CD4-positive, alpha-beta memory T cell (primary cell): ENCODE measurements at regions not wholly inside any gene's neighbourhood (a gene's known extent, or its start where the extent isn't known, plus 50 kb on each side); places are given as distances from the start of the nearest gene placed in this dataset.
A peak's percentile ranks its signal among the peaks of the same experiment; 100 is the strongest.

Experiments used
- CTCF ChIA-PET: fragments of 350-600 bp; sonication (Branson Sonifier 250); formaldehyde crosslinking; loops from one replicate; lab custom pipeline; 2021; ENCODE audit warnings: inconsistent platforms; ENCODE audit not compliant: partially characterized antibody; lab: Charles Lee
- POLR2A ChIA-PET: fragments of 350-600 bp; sonication (Branson Sonifier 250); formaldehyde crosslinking; loops from one replicate; lab custom pipeline; 2021; ENCODE audit not compliant: partially characterized antibody; lab: Charles Lee
- DNase-seq, 5 donors: peaks; one replicate each; pipeline versions ENCODE4 v3.0.0 to v3.0.0-alpha.2; 2020 to 2022; ENCODE audit warnings: mixed read lengths in 1 of 5
- H3K27ac ChIP-seq: one replicate; pipeline ENCODE4 v1.7.0; 2013; ENCODE audit warnings: low read depth, low read length
- H3K27me3 ChIP-seq: 2 replicates; pipeline ENCODE4 v1.7.0; 2013; ENCODE audit warnings: mild to moderate bottlenecking, low read length, moderate library complexity; ENCODE audit not compliant: insufficient read depth
- H3K36me3 ChIP-seq: 2 replicates; pipeline ENCODE4 v1.7.0; 2013; ENCODE audit warnings: mild to moderate bottlenecking, low read length, moderate library complexity; ENCODE audit not compliant: insufficient read depth
- H3K4me1 ChIP-seq: 2 replicates; pipeline ENCODE4 v1.7.0; 2013; ENCODE audit warnings: mild to moderate bottlenecking, low read length, moderate library complexity; ENCODE audit not compliant: insufficient read depth
- H3K4me3 ChIP-seq, 2 donors: one replicate each; pipeline ENCODE4 v1.7.0; 2013; ENCODE audit warnings: low read length in 2 of 2, mild to moderate bottlenecking in 1 of 2
- H3K9me3 ChIP-seq, 2 donors: one replicate each; pipeline ENCODE4 v1.7.0; 2013; ENCODE audit warnings: low read length in 2 of 2, control low read depth in 1 of 2; ENCODE audit not compliant: control insufficient read depth in 1 of 2
- H3K27ac Mint-ChIP-seq, 7 donors: one replicate each; pipeline ENCODE4 v1.8.0; 2020 to 2021; ENCODE audit warnings: mixed read lengths in 7 of 7, mild to moderate bottlenecking in 6 of 7, inconsistent platforms in 3 of 7, moderate library complexity in 3 of 7
- H3K27me3 Mint-ChIP-seq, 2 donors: one replicate each; pipeline ENCODE4 v1.8.0; 2020 to 2021; ENCODE audit warnings: mixed read lengths in 2 of 2
- H3K36me3 Mint-ChIP-seq, 2 donors: one replicate each; pipeline ENCODE4 v1.8.0; 2020 to 2021; ENCODE audit warnings: mixed read lengths in 2 of 2, inconsistent platforms in 1 of 2, mild to moderate bottlenecking in 1 of 2
- H3K4me1 Mint-ChIP-seq, 4 donors: one replicate each; pipeline ENCODE4 v1.8.0; 2020 to 2021; ENCODE audit warnings: mixed read lengths in 4 of 4, mild to moderate bottlenecking in 1 of 4
- H3K4me3 Mint-ChIP-seq, 8 donors: one replicate each; pipeline ENCODE4 v1.8.0; 2020 to 2021; ENCODE audit warnings: mixed read lengths in 8 of 8, mild to moderate bottlenecking in 7 of 8, moderate library complexity in 6 of 8, inconsistent platforms in 3 of 8
- H3K9me3 Mint-ChIP-seq, 8 donors: one replicate each; pipeline ENCODE4 v1.8.0; 2020 to 2021; ENCODE audit warnings: mixed read lengths in 8 of 8, mild to moderate bottlenecking in 5 of 8, inconsistent platforms in 3 of 8, moderate library complexity in 1 of 8
- intact Hi-C: fragments of 100-400 bp; cut with micrococcal nuclease; formaldehyde crosslinking; loops from one replicate; pipeline ENCODE4 v1.15.1; 2023

DNA sequence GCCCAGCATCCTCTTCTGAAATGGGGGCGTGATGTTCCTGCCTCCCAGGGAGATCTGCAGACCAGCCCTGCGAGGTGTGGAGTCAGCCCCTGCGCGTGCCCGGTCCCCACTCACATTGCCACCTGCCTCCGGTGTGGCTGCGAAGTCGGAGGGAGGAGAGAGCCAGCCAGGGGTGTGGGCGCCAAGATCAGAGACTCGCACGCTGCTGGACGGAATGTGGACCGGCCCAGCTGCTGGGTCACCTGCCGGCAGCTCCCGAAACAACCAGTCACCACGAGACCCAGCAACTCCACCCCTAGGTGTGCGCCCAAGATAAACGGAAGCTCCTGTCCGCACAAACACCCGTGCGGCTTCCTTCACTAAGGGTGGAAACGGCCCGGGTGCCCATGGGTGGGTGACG lies 51.1 kb upstream of the EGFL7 start:
- Mint-ChIP-seq H3K9me3 (no peaks in the 10 kb centered on the region), H3K27ac (no peak overlapping the region), H3K36me3 (no peaks in the 10 kb centered on the region), H3K4me3 (no peak overlapping the region), H3K27me3 (peaks cover 2 to 8% of the 10 kb centered on the region in 2 donors), H3K4me1 (no peaks in the 10 kb centered on the region)
- no peak overlapping the region for H3K4me3 ChIP-seq
- intact Hi-C loops = no loop called here
- DNase-seq = peak in 1 of 5 donors; percentile 7
- no peaks in the 10 kb centered on the region for H3K4me1 ChIP-seq
- CTCF ChIA-PET = no interaction called here
- H3K27ac ChIP-seq = no peak overlapping the region
- H3K9me3 ChIP-seq = no peaks in the 10 kb centered on the region
- POLR2A ChIA-PET = no interaction called here
- no peaks in the 10 kb centered on the region for H3K27me3 ChIP-seq
- no peaks in the 10 kb centered on the region for H3K36me3 ChIP-seq

- H3K9me3 ChIP-seq = no peaks in the 10 kb centered on the region
- no peaks in the 10 kb centered on the region for H3K36me3 ChIP-seq
- no peak overlapping the region for H3K4me3 ChIP-seq
- ChIA-PET POLR2A (no interaction called here), CTCF (no interaction called here)
- Mint-ChIP-seq H3K27ac (no peak overlapping the region), H3K4me3 (no peak overlapping the region), H3K9me3 (no peaks in the 10 kb centered on the region), H3K36me3 (no peaks in the 10 kb centered on the region), H3K4me1 (no peaks in the 10 kb centered on the region), H3K27me3 (peaks cover 2 to 8% of the 10 kb centered on the region in 2 donors)
- H3K27ac ChIP-seq = no peak overlapping the region
- DNase-seq = no peak
- intact Hi-C loops = no loop called here
- no peaks in the 10 kb centered on the region for H3K4me1 ChIP-seq
- no peaks in the 10 kb centered on the region for H3K27me3 ChIP-seq
Observed at GRCh38 chr9:136611119-136611518, 51.6 kb upstream of the EGFL7 start.

- H3K36me3 Mint-ChIP-seq = no peaks in the 10 kb centered on the region
- no peaks in the 10 kb centered on the region for H3K9me3 Mint-ChIP-seq
- Histone ChIP-seq H3K36me3 (no peaks in the 10 kb centered on the region), H3K27me3 (no peaks in the 10 kb centered on the region), H3K27ac (no peak overlapping the region), H3K9me3 (no peaks in the 10 kb centered on the region), H3K4me3 (no peak overlapping the region), H3K4me1 (no peaks in the 10 kb centered on the region)
- intact Hi-C loops = no loop called here
- ChIA-PET CTCF (no interaction called here), POLR2A (no interaction called here)
- H3K4me3 Mint-ChIP-seq = no peak overlapping the region
- DNase-seq = no peak
- H3K27me3 Mint-ChIP-seq = peaks cover 5 to 13% of the 10 kb centered on the region in 2 donors
- no peak overlapping the region for H3K27ac Mint-ChIP-seq
- no peaks in the 10 kb centered on the region for H3K4me1 Mint-ChIP-seq
Observed at GRCh38 chr9:136610426-136610825, 52.3 kb upstream of the EGFL7 start.

- peaks cover 7 to 13% of the 10 kb centered on the region in 2 donors for H3K27me3 Mint-ChIP-seq
Observed at GRCh38 chr9:136609838-136610311, 52.8 kb upstream of the EGFL7 start.

GRCh38 chr9:136609160-136609475 lies 53.6 kb upstream of the EGFL7 start:
- no peaks in the 10 kb centered on the region for H3K4me1 ChIP-seq
- H3K27ac ChIP-seq = no peak overlapping the region
- no peaks in the 10 kb centered on the region for H3K9me3 ChIP-seq
- no peak for DNase-seq
- no peaks in the 10 kb centered on the region for H3K36me3 Mint-ChIP-seq
- H3K27me3 Mint-ChIP-seq = peaks cover 8 to 15% of the 10 kb centered on the region in 2 donors
- no peak overlapping the region for H3K4me3 Mint-ChIP-seq
- intact Hi-C loops = no loop called here
- no peaks in the 10 kb centered on the region for H3K9me3 Mint-ChIP-seq
- no peaks in the 10 kb centered on the region for H3K27me3 ChIP-seq
- no peaks in the 10 kb centered on the region for H3K4me1 Mint-ChIP-seq
- POLR2A ChIA-PET = no interaction called here
- no peak overlapping the region for H3K4me3 ChIP-seq
- CTCF ChIA-PET = no interaction called here
- no peaks in the 10 kb centered on the region for H3K36me3 ChIP-seq
- no peak overlapping the region for H3K27ac Mint-ChIP-seq

More at GRCh38 chr9:136609838-136610311, 52.8 kb upstream of the EGFL7 start:
- Histone ChIP-seq H3K27me3 (no peaks in the 10 kb centered on the region), H3K36me3 (no peaks in the 10 kb centered on the region), H3K9me3 (no peaks in the 10 kb centered on the region), H3K4me3 (no peak overlapping the region), H3K27ac (no peak overlapping the region), H3K4me1 (no peaks in the 10 kb centered on the region)
- intact Hi-C loops = no loop called here
- DNase-seq = no peak
- no peaks in the 10 kb centered on the region for H3K36me3 Mint-ChIP-seq
- H3K27ac Mint-ChIP-seq = no peak overlapping the region
- H3K4me3 Mint-ChIP-seq = no peak overlapping the region
- POLR2A ChIA-PET = no interaction called here
- no peaks in the 10 kb centered on the region for H3K4me1 Mint-ChIP-seq
- CTCF ChIA-PET = no interaction called here
- H3K9me3 Mint-ChIP-seq = no peaks in the 10 kb centered on the region

- Histone ChIP-seq H3K36me3 (no peaks in the 10 kb centered on the region), H3K27ac (no peak overlapping the region), H3K27me3 (no peaks in the 10 kb centered on the region), H3K4me1 (no peaks in the 10 kb centered on the region), H3K4me3 (no peak overlapping the region), H3K9me3 (no peaks in the 10 kb centered on the region)
- DNase-seq = no peak
- peak overlapping the region in 1 of 7 donors; percentile 66 for H3K27ac Mint-ChIP-seq
- ChIA-PET CTCF (no interaction called here), POLR2A (no interaction called here)
- peaks cover 11 to 17% of the 10 kb centered on the region in 2 donors for H3K27me3 Mint-ChIP-seq
- H3K4me1 Mint-ChIP-seq = no peaks in the 10 kb centered on the region
- H3K36me3 Mint-ChIP-seq = no peaks in the 10 kb centered on the region
- no peaks in the 10 kb centered on the region for H3K9me3 Mint-ChIP-seq
- intact Hi-C loops = no loop called here
- H3K4me3 Mint-ChIP-seq = no peak overlapping the region
Observed at GRCh38 chr9:136608348-136609159, 54.2 kb upstream of the EGFL7 start.

GRCh38 chr9:136607334-136607919 lies 55.3 kb upstream of the EGFL7 start:
- Histone ChIP-seq H3K36me3 (no peaks in the 10 kb centered on the region), H3K4me1 (no peaks in the 10 kb centered on the region), H3K27ac (no peak overlapping the region), H3K27me3 (no peaks in the 10 kb centered on the region), H3K4me3 (no peak overlapping the region), H3K9me3 (no peaks in the 10 kb centered on the region)
- no peaks in the 10 kb centered on the region for H3K9me3 Mint-ChIP-seq
- no peak overlapping the region for H3K4me3 Mint-ChIP-seq
- no peak overlapping the region for H3K27ac Mint-ChIP-seq
- DNase-seq = no peak
- H3K4me1 Mint-ChIP-seq = no peaks in the 10 kb centered on the region
- no peaks in the 10 kb centered on the region for H3K36me3 Mint-ChIP-seq
- intact Hi-C loops = no loop called here
- peaks cover 14 to 22% of the 10 kb centered on the region in 2 donors for H3K27me3 Mint-ChIP-seq
- ChIA-PET CTCF (no interaction called here), POLR2A (no interaction called here)
